Loucy (cell line): ENCODE measurements at regions not wholly inside any gene's neighbourhood (a gene's known extent, or its start where the extent isn't known, plus 50 kb on each side); places are given as distances from the start of the nearest gene placed in this dataset.

Source experiments
- H2AFZ ChIP-seq: fragments of 200-600 bp; sonication (generic); 2 replicates; pipeline ENCODE4 v1.6.0; 2016; ENCODE audit warnings: antibody characterized with exemption, mild to moderate bottlenecking, low read length, moderate library complexity
- H3F3A ChIP-seq: fragments of 200-600 bp; 2 replicates; pipeline ENCODE4 v1.6.0; 2016; ENCODE audit warnings: antibody characterized with exemption, low read depth, mild to moderate bottlenecking
- H3K27me3 ChIP-seq: fragments of 200-600 bp; sonication (generic); 2 replicates; pipeline ENCODE4 v1.6.1; 2014; ENCODE audit warnings: low read length, mild to moderate bottlenecking; ENCODE audit not compliant: insufficient read depth, poor library complexity, severe bottlenecking
- H3K36me3 ChIP-seq: fragments of 200-600 bp; sonication (generic); 2 replicates; pipeline ENCODE4 v1.6.1; 2016; ENCODE audit warnings: low read length; ENCODE audit not compliant: insufficient read depth
- H3K4me1 ChIP-seq: fragments of 200-600 bp; sonication (generic); 2 replicates; pipeline ENCODE4 v1.5.1; 2014; ENCODE audit warnings: low read length, mild to moderate bottlenecking; ENCODE audit not compliant: insufficient read depth, poor library complexity, severe bottlenecking
- H3K4me2 ChIP-seq: fragments of 200-600 bp; sonication (generic); 2 replicates; pipeline ENCODE4 v1.6.0; 2014; ENCODE audit warnings: antibody characterized with exemption, low read length, low read depth, mild to moderate bottlenecking; ENCODE audit not compliant: poor library complexity, severe bottlenecking
- H3K4me3 ChIP-seq: fragments of 200-600 bp; sonication (generic); 2 replicates; pipeline ENCODE4 v1.5.1; 2014; ENCODE audit warnings: low read length, mild to moderate bottlenecking, mixed read lengths; ENCODE audit not compliant: poor library complexity, severe bottlenecking
- H3K79me2 ChIP-seq: fragments of 200-600 bp; sonication (generic); 2 replicates; pipeline ENCODE4 v1.6.1; 2014; ENCODE audit warnings: low read length; ENCODE audit not compliant: insufficient read depth
- H3K9ac ChIP-seq: fragments of 200-600 bp; sonication (generic); 2 replicates; pipeline ENCODE4 v1.6.0; 2014; ENCODE audit warnings: mild to moderate bottlenecking, low read depth, low read length, moderate library complexity; ENCODE audit not compliant: poor library complexity, severe bottlenecking
- H3K9me2 ChIP-seq: fragments of 200-600 bp; sonication (generic); replicated peaks from 2 replicates; pipeline ENCODE4 v1.6.1; 2016; ENCODE audit warnings: low read depth, low read length, mixed read lengths
- H3K9me3 ChIP-seq: fragments of 200-600 bp; sonication (generic); 2 replicates; pipeline ENCODE4 v1.6.1; 2014; ENCODE audit warnings: mild to moderate bottlenecking, antibody characterized with exemption, low read length, low read depth; ENCODE audit not compliant: insufficient read depth
- H4K20me1 ChIP-seq: fragments of 200-600 bp; sonication (generic); 2 replicates; pipeline ENCODE4 v1.6.0; 2014; ENCODE audit warnings: antibody characterized with exemption, low read length, mild to moderate bottlenecking; ENCODE audit not compliant: insufficient read depth, poor library complexity, severe bottlenecking
- EZH2phosphoT487 ChIP-seq: fragments of 200-600 bp; IDR thresholded peaks from 2 replicates; pipeline ENCODE4 v1.6.1; 2018; ENCODE audit warnings: antibody characterized with exemption, mild to moderate bottlenecking, moderate library complexity, borderline replicate concordance
- TF ChIP-seq, protein P1 (sequence below): fragments of 200-600 bp; sonication (generic); conservative IDR thresholded peaks from 2 replicates; pipeline ENCODE4 v1.5.1; 2014; ENCODE audit warnings: mild to moderate bottlenecking, antibody characterized with exemption, low read length

DNA sequence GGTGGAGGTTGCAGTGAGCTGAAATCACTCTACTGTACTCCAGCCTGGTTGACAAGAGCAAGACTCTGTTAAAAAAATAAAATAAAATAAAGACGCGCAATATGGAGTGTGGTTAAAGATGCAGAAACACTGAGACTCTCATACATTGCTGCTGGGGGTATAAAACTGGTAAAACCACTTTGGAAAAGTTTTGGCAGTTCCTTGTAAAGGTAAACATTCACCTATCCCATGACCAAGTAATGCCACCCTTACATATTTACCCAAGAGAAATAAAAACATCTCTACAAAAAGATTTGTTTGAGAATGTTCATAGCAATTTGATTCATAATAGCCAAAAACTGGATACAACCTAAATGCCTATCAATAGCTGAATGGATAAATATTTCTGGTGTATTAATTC lies 398.5 kb downstream of the PDCD6IP start:
- peaks cover 15% of the 10 kb centered on the region for H3K4me1 ChIP-seq
- TF ChIP-seq EZH2phosphoT487: no peak
- TF ChIP-seq, protein P1, sequence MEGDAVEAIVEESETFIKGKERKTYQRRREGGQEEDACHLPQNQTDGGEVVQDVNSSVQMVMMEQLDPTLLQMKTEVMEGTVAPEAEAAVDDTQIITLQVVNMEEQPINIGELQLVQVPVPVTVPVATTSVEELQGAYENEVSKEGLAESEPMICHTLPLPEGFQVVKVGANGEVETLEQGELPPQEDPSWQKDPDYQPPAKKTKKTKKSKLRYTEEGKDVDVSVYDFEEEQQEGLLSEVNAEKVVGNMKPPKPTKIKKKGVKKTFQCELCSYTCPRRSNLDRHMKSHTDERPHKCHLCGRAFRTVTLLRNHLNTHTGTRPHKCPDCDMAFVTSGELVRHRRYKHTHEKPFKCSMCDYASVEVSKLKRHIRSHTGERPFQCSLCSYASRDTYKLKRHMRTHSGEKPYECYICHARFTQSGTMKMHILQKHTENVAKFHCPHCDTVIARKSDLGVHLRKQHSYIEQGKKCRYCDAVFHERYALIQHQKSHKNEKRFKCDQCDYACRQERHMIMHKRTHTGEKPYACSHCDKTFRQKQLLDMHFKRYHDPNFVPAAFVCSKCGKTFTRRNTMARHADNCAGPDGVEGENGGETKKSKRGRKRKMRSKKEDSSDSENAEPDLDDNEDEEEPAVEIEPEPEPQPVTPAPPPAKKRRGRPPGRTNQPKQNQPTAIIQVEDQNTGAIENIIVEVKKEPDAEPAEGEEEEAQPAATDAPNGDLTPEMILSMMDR: no peak
- no peaks in the 10 kb centered on the region for H3K36me3 ChIP-seq
- H2AFZ ChIP-seq: no peak overlapping the region
- no peaks in the 10 kb centered on the region for H4K20me1 ChIP-seq
- no peaks in the 10 kb centered on the region for H3K9me2 ChIP-seq
- H3K4me3 ChIP-seq: no peak overlapping the region
- H3K9me3 ChIP-seq: no peaks in the 10 kb centered on the region; the same call in 1 of the 2 replicates
- H3K27me3 ChIP-seq: no peaks in the 10 kb centered on the region
- no peak overlapping the region for H3K9ac ChIP-seq
- H3K4me2 ChIP-seq: no peak overlapping the region
- H3F3A ChIP-seq: 0 out of 2 replicates have a peak, but pooled peaks cover 2% of the 10 kb centered on the region
- H3K79me2 ChIP-seq: no peaks in the 10 kb centered on the region

DNA sequence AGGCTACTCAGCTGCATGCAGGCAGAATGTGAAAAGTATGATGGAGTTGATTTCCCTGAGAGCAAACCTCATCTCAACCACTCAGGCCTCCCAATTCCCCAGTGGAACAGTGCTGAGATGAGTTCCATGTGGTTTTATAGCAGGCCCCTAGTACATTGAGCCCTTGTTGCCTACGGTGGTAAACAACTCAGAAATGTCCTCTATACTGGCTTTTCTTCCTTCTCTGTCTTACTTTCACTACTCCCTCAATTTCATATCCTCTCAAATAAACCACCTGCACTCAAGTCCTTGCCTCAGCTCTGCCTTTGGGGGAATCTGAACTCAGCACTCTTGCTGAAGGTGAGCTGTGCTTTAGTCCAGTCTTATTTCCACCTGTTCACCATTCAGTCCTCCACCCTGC lies 399.9 kb downstream of the PDCD6IP start:
- 0 out of 2 replicates have a peak, but pooled peaks cover 2% of the 10 kb centered on the region for H3F3A ChIP-seq
- H3K79me2 ChIP-seq: no peaks in the 10 kb centered on the region
- H3K27me3 ChIP-seq: no peaks in the 10 kb centered on the region
- H3K4me2 ChIP-seq: no peak overlapping the region
- no peak for TF ChIP-seq EZH2phosphoT487
- TF ChIP-seq, protein P1: no peak
- H3K9ac ChIP-seq: no peak overlapping the region
- H3K36me3 ChIP-seq: no peaks in the 10 kb centered on the region
- H3K9me2 ChIP-seq: no peaks in the 10 kb centered on the region
- H4K20me1 ChIP-seq: no peaks in the 10 kb centered on the region
- H3K4me3 ChIP-seq: no peak overlapping the region
- H2AFZ ChIP-seq: no peak overlapping the region
- peaks cover 21% of the 10 kb centered on the region for H3K4me1 ChIP-seq
- H3K9me3 ChIP-seq: no peaks in the 10 kb centered on the region; the same call in 1 of the 2 replicates

DNA sequence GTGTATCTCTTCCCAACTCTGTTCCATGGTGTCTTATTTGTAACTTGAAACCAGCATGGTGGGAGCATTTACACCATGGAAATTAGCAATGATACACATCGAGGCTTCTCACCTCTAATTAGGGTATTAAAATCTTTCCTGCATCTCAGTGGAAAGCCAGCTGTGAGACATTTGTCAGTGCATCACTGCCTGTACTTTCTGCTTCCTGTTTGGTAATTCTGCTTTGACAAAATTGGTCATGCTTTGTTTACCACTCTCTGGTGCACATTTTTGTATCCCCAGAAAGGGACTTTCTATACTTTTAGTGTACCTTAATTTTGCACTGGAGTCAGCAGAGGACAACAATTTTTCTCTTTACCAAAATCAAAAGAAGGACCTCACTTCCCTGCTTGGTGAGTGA lies 402.1 kb downstream of the PDCD6IP start:
- Histone ChIP-seq H3K4me3 (no peak overlapping the region), H3K4me2 (peak overlapping the region; percentile 29), H3K27me3 (no peaks in the 10 kb centered on the region), H3F3A (0 out of 2 replicates have a peak, but pooled peaks cover 2% of the 10 kb centered on the region), H3K9me3 (no peaks in the 10 kb centered on the region; the same call in 1 of the 2 replicates), H3K4me1 (peaks cover 21% of the 10 kb centered on the region), H3K79me2 (no peaks in the 10 kb centered on the region), H4K20me1 (no peaks in the 10 kb centered on the region), H3K9me2 (no peaks in the 10 kb centered on the region), H2AFZ (peak overlapping the region; percentile 26), H3K9ac (no peak overlapping the region), H3K36me3 (no peaks in the 10 kb centered on the region)
- no peak for TF ChIP-seq EZH2phosphoT487
- TF ChIP-seq, protein P1: no peak
